GM12891 (cell line): ENCODE measurements at regions not wholly inside any gene's neighbourhood (a gene's known extent, or its start where the extent isn't known, plus 50 kb on each side); places are given as distances from the start of the nearest gene placed in this dataset.

ENCODE experiments used
- PAX5 ChIP-seq: IDR thresholded peaks from 2 replicates; pipeline ENCODE4 v1.6.1; 2011; ENCODE audit warnings: low read length, moderate library complexity, mild to moderate bottlenecking; ENCODE audit not compliant: insufficient read depth, severe bottlenecking
- POLR2A ChIP-seq: IDR thresholded peaks from 2 replicates; pipeline ENCODE4 v1.6.1; 2011; ENCODE audit warnings: low read depth, low read length, control low read depth
- POLR2AphosphoS5 ChIP-seq: IDR thresholded peaks from 2 replicates; pipeline ENCODE4 v1.6.1; 2011; ENCODE audit warnings: low read depth, low read length, control low read depth
- TAF1 ChIP-seq: IDR thresholded peaks from 2 replicates; pipeline ENCODE4 v1.6.1; 2011; ENCODE audit warnings: low read depth, low read length, control low read depth

DNA sequence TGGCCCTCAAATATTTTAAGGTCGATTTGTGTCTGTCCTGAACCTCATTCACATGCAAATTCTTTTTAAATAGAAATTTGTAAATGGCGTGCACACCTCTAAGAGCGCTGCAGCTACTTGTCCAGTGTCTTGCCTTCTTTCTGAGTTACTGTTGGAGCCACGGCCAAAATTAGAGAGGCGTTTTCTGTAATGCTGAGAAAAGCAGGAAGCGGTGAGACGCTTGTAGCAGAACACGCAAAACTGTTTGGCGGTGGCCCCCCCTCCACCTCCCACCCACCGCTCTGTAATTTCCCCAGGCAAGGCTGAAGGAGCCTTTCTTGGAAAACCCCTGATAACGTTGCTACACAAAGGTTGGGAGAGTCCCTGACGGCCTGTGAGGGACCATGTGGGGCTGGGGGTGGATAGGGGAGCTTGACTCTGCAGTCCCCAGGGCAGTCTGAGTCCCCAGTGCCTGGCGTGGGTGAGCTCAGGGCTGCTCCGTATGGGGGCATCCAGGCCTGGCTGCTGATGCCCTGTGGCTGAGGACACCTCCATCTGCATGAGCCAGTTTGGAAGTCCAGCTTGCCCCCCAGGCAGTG lies 96.5 kb downstream of the GADD45G start:
- TF ChIP-seq POLR2AphosphoS5 (peak; percentile 91), POLR2A (peak; percentile 85), TAF1 (peak; percentile 75), PAX5 (peak; percentile 38)
